Stomach (tissue), 8 donors: ENCODE measurements at regions not wholly inside any gene's neighbourhood (a gene's known extent, or its start where the extent isn't known, plus 50 kb on each side); places are given as distances from the start of the nearest gene placed in this dataset.

Experiments used
- DNase-seq, 2 donors: peaks; one replicate each; pipeline versions ENCODE4 v3.0.0 to v3.0.0-alpha.2; 2013 to 2019
- H3K27ac ChIP-seq, 5 donors: fragments of 200-600 bp in 4 of 5; sonication (generic) in 4 of 5; one replicate each; pipeline ENCODE4 v1.5.1; 2013 to 2019; ENCODE audit warnings: mild to moderate bottlenecking in 1 of 5, moderate library complexity in 1 of 5
- H3K27me3 ChIP-seq, 3 donors: fragments of 200-600 bp; sonication (generic); one replicate each; pipeline ENCODE4 v1.5.1; 2017 to 2019; ENCODE audit warnings: mixed run types in 1 of 3
- H3K36me3 ChIP-seq, 4 donors: fragments of 200-600 bp; sonication (generic); 1 replicate in 3 of 4; 2 replicates in 1 of 4; pipeline ENCODE4 v1.5.1; 2016 to 2019
- H3K4me1 ChIP-seq, 4 donors: fragments of 200-600 bp; sonication (generic); one replicate each; pipeline ENCODE4 v1.5.1; 2016 to 2019
- H3K4me3 ChIP-seq, 4 donors: fragments of 200-600 bp; sonication (generic) in 3 of 4; one replicate each; pipeline ENCODE4 v1.5.1; 2016 to 2019; ENCODE audit warnings: mild to moderate bottlenecking in 1 of 4
- H3K9me3 ChIP-seq, 4 donors: fragments of 200-600 bp; sonication (generic); one replicate each; pipeline ENCODE4 v1.5.1; 2016 to 2019
- CTCF ChIP-seq, 7 experiments: fragments of 450-650 bp in 4 of 7; fragments of 200-600 bp in 3 of 7; sonication (generic) in 3 of 7; IDR thresholded peaks; one replicate each; pipeline ENCODE4 v1.5.1; 2016 to 2019; ENCODE audit warnings: antibody characterized with exemption in 7 of 7, control low read depth in 2 of 7, mild to moderate bottlenecking in 1 of 7
- EP300 ChIP-seq: sonication (generic); formaldehyde crosslinking; IDR thresholded peaks from one replicate; pipeline ENCODE4 v1.6.1; 2017; ENCODE audit warnings: antibody characterized with exemption
- POLR2A ChIP-seq, 4 donors: fragments of 450-650 bp; IDR thresholded peaks; one replicate each; pipeline ENCODE4 v1.6.1; 2016; ENCODE audit warnings: antibody characterized with exemption in 4 of 4, control low read depth in 2 of 4, mild to moderate bottlenecking in 1 of 4, moderate library complexity in 1 of 4
- POLR2AphosphoS5 ChIP-seq, 3 donors: sonication (generic); formaldehyde crosslinking; IDR thresholded peaks; one replicate each; pipeline ENCODE4 v1.6.1; 2016; ENCODE audit warnings: antibody characterized with exemption in 3 of 3
- WGBS, 5 donors: extraction: QIAGEN DNeasy Blood & Tissue Kit in 3 of 5; methylation state at CpG; one replicate each; pipeline versions ENCODE4 v1.1.5 to v1.1.7; 2013 to 2018; 5-methylcytosine and 5-hydroxymethylcytosine counted together
- intact Hi-C: fragments of 100-400 bp; cut with DNase I; formaldehyde crosslinking; loops from one replicate; pipeline ENCODE4 v1.15.1; 2023; ENCODE audit warnings: low total_unique reads
- donor health status: healthy with polysubstance abuse.
- donor health status: Bipolar disorder and iron deficiency.
- donor health status: healthy.

DNA sequence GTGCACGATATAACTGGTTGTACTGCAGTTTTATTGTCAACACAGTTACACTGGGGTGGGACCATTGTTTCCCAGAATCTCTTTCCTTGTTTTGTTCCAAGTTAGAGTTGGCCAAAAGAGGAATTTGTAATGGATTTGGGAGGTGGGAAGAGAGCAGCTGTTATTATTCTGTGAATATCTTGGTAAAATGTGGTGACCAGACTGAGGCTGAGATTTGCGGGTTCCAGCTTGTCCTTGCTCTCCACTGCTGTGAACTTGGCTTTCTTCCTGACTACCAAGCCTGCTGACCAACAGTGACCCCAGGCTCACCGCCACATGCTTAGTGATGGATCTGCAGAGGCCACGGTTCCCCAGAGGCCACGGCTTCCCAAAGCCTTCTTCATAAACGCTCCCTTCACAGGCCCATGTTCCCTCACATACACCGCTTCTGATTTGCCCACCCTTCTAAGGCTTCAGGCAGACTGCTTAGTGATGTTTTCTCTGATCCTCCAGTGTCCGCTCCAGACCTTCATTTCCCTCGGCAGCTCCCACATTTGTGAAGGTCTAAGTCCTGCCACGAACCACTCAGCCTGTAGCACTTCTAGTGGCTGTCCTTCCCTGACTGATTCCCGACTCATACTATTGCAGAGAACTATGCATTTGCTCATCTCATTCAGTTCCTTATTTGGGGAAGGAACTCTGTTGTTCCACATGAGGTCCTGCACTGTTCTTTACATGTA, 525.5 kb upstream of the RGMA start:
- H3K27ac ChIP-seq, result peak overlapping the region in 1 of 5 donors; percentile 1
- H3K4me1 ChIP-seq, result no peaks in the 10 kb centered on the region
- WGBS, 5 donors, result 71 to 78% (median 74%) methylated on average over 11 of the region's 11 CpGs
- no peaks in the 10 kb centered on the region for H3K9me3 ChIP-seq
- intact Hi-C loops, result no loop called here
- H3K27me3 ChIP-seq, result no peaks in the 10 kb centered on the region
- no peaks in the 10 kb centered on the region for H3K36me3 ChIP-seq
- no peak overlapping the region for H3K4me3 ChIP-seq
- DNase-seq, result peak in 1 of 2 donors; percentile 4
- TF ChIP-seq POLR2A (IDR thresholded peaks at IDR 0.05) (no peak), EP300 (no peak), CTCF (IDR thresholded peaks at IDR 0.05) (no peak), POLR2AphosphoS5 (IDR thresholded peaks at IDR 0.05) (no peak)

DNA sequence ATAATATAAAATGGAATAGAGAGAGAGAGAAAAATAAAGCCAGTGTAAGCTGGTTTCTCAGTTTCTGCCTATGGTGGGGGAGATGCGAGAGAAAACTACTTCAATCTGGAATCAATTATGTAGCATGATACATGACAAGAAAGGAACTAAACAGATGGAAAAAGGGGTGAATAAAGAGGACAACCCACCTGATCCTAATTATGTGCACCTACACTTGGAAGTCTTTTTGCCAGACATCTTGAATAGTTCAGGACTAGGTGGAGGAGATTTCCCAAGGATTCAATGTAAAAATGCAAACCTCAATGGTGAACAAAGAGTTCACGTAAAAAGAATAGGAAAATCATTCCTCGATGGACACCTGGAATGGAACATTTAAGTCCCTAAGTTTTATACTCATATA, 524.4 kb upstream of the RGMA start:
- Histone ChIP-seq H3K36me3 (no peaks in the 10 kb centered on the region), H3K27me3 (no peaks in the 10 kb centered on the region), H3K27ac (no peak overlapping the region), H3K4me1 (no peaks in the 10 kb centered on the region), H3K4me3 (no peak overlapping the region), H3K9me3 (no peaks in the 10 kb centered on the region)
- intact Hi-C loops, result no loop called here
- TF ChIP-seq POLR2A (IDR thresholded peaks at IDR 0.05), result no peak
- DNase-seq, result no peak
- 92 to 98% (median 96%) methylated on average over 3 of the region's 3 CpGs for WGBS, 5 donors

DNA sequence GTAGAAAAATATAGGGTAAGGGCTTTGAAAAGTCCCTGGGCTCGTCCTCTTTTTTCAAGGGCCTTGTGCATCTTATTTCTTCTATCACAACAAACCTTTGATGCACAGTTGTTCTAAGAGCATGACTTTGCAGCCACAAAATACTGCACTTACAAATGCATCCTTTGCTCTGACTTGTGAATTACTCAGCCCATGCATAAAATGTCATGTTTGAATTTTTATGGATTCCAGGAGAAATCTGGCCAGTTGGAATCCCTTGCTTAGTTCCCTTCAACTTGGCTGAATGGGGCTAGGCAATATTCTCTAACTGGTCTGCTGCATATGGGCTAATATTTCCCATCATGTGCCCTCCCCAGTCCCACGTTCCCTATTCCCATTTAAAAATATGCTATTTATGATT, 523.9 kb upstream of the RGMA start:
- H3K4me1 ChIP-seq, result no peaks in the 10 kb centered on the region
- H3K36me3 ChIP-seq, result no peaks in the 10 kb centered on the region
- intact Hi-C loops, result no loop called here
- H3K27me3 ChIP-seq, result no peaks in the 10 kb centered on the region
- no peak overlapping the region for H3K27ac ChIP-seq
- no peak for DNase-seq
- WGBS, 5 donors, result 66 to 77% (median 70%) methylated on average over 2 of the region's 2 CpGs
- H3K9me3 ChIP-seq, result no peaks in the 10 kb centered on the region
- TF ChIP-seq EP300 (no peak), CTCF (IDR thresholded peaks at IDR 0.05) (no peak), POLR2A (IDR thresholded peaks at IDR 0.05) (no peak), POLR2AphosphoS5 (IDR thresholded peaks at IDR 0.05) (no peak)
- H3K4me3 ChIP-seq, result no peak overlapping the region

DNA sequence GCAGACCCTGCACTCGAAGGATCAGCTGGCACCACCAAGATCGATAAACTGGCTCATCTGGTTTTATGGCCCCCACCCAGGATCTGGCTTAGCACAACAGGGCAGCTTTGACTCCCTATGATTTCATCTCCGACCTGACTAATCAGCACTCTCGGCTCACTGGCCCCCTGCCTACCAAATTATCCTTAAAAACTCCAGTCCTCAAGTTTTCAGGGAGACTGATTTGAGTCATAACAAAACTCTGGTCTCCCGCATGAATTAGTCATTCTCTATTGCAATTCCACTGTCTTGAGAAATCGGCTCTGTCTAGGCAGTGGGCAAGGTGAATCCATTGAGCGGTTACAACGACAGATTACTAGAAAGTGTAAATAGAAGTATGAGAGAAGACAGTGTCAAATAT, 521.9 kb upstream of the RGMA start:
- Histone ChIP-seq H3K4me1 (no peaks in the 10 kb centered on the region), H3K9me3 (no peaks in the 10 kb centered on the region), H3K4me3 (no peak overlapping the region), H3K27ac (no peak overlapping the region), H3K36me3 (no peaks in the 10 kb centered on the region), H3K27me3 (no peaks in the 10 kb centered on the region)
- WGBS, 5 donors, result 81 to 89% (median 84%) methylated on average over 8 of the region's 8 CpGs
- TF ChIP-seq POLR2AphosphoS5 (IDR thresholded peaks at IDR 0.05) (no peak), CTCF (IDR thresholded peaks at IDR 0.05) (no peak), POLR2A (IDR thresholded peaks at IDR 0.05) (no peak), EP300 (no peak)
- no peak for DNase-seq
- intact Hi-C loops, result no loop called here

- intact Hi-C loops, result no loop called here
- no peak for TF ChIP-seq EP300
- TF ChIP-seq CTCF (IDR thresholded peaks at IDR 0.05), result no peak
- TF ChIP-seq POLR2A (IDR thresholded peaks at IDR 0.05), result no peak
- TF ChIP-seq POLR2AphosphoS5 (IDR thresholded peaks at IDR 0.05), result no peak
- H3K36me3 ChIP-seq, result no peaks in the 10 kb centered on the region
- H3K4me3 ChIP-seq, result no peak overlapping the region
- no peaks in the 10 kb centered on the region for H3K27me3 ChIP-seq
- no peaks in the 10 kb centered on the region for H3K9me3 ChIP-seq
- peak in 1 of 2 donors; percentile 12 for DNase-seq
- H3K27ac ChIP-seq, result no peak overlapping the region
- H3K4me1 ChIP-seq, result no peaks in the 10 kb centered on the region
- WGBS, 5 donors, result 66 to 80% (median 73%) methylated on average over 3 of the region's 3 CpGs
Measured at GRCh38 chr15:93608643-93609148, 519.7 kb upstream of the RGMA start.
